Ovary (tissue), 7 donors: ENCODE measurements at regions not wholly inside any gene's neighbourhood (a gene's known extent, or its start where the extent isn't known, plus 50 kb on each side); places are given as distances from the start of the nearest gene placed in this dataset.

Source experiments
- DNase-seq, 5 donors: peaks; one replicate each; pipeline ENCODE4 v3.0.0-alpha.2; 2019 to 2020
- H3K27ac ChIP-seq, 2 donors: fragments of 200-600 bp; one replicate each; pipeline versions ENCODE4 v1.5.1 to v1.8.0; 2019 to 2022
- H3K27me3 ChIP-seq: fragments of 200-600 bp; one replicate; pipeline ENCODE4 v1.8.0; 2022
- H3K36me3 ChIP-seq: fragments of 200-600 bp; sonication (generic); one replicate; pipeline ENCODE4 v1.5.1; 2019
- H3K4me1 ChIP-seq: one replicate; pipeline ENCODE4 v1.8.1; 2013; ENCODE audit warnings: mild to moderate bottlenecking, moderate library complexity; ENCODE audit not compliant: insufficient read depth
- H3K4me3 ChIP-seq: fragments of 200-600 bp; sonication (generic); one replicate; pipeline ENCODE4 v1.5.1; 2017
- H3K9me3 ChIP-seq, 2 donors: fragments of 200-600 bp in 1 of 2; sonication (generic) in 1 of 2; one replicate each; pipeline versions ENCODE4 v1.5.1 to v1.8.1; 2013 to 2019; ENCODE audit warnings: mild to moderate bottlenecking in 1 of 2, moderate library complexity in 1 of 2
- CTCF ChIP-seq, 3 donors: fragments of 450-650 bp in 2 of 3; fragments of 200-600 bp in 1 of 3; IDR thresholded peaks; one replicate each; pipeline versions ENCODE4 v1.5.1 to v1.8.0; 2016 to 2022; ENCODE audit warnings: antibody characterized with exemption in 3 of 3, mild to moderate bottlenecking in 1 of 3
- EP300 ChIP-seq: sonication (generic); formaldehyde crosslinking; IDR thresholded peaks from one replicate; pipeline ENCODE4 v1.6.1; 2017; ENCODE audit warnings: antibody characterized with exemption
- POLR2A ChIP-seq: fragments of 450-650 bp; IDR thresholded peaks from one replicate; pipeline ENCODE4 v1.6.1; 2017; ENCODE audit warnings: antibody characterized with exemption, mild to moderate bottlenecking, moderate library complexity
- WGBS, 3 donors: extraction: QIAGEN DNeasy Blood & Tissue Kit in 1 of 3; methylation state at CpG; one replicate each; pipeline versions ENCODE4 v1.1.5 to v1.1.7; 2013 to 2017; 5-methylcytosine and 5-hydroxymethylcytosine counted together
- intact Hi-C, 4 donors: fragments of 100-400 bp; cut with DNase I; formaldehyde crosslinking; loops; one replicate each; pipeline versions ENCODE4 v1.11.0 to v1.15.1; 2022 to 2023
- donor health status: DM: no; HTN: no; CAD: no; lungs with moderate emphysema.
- donor health status: DM: no; HTN: no; CAD: no.
- donor health status: Bipolar disorder and iron deficiency.
- donor health status: DM: no; HTN: no; CAD: no.
- donor health status: DM: yes; HTN: yes; CAD: no.

- DNase-seq: no peak
- TF ChIP-seq CTCF (IDR thresholded peaks at IDR 0.05): no peak
- TF ChIP-seq EP300: no peak
- no peak for TF ChIP-seq POLR2A
- no peaks in the 10 kb centered on the region for H3K36me3 ChIP-seq
- H3K4me3 ChIP-seq: no peak overlapping the region
- H3K4me1 ChIP-seq: no peaks in the 10 kb centered on the region
- H3K27me3 ChIP-seq: no peaks in the 10 kb centered on the region
- H3K9me3 ChIP-seq: no peaks in the 10 kb centered on the region
- 78 to 90% (median 89%) methylated on average over 4 of the region's 4 CpGs for WGBS, 3 donors
- no peak overlapping the region for H3K27ac ChIP-seq
- intact Hi-C loops: no loop called here
Measured at GRCh38 chr12:13444076-13444475, 247.6 kb downstream of the EMP1 start.

GRCh38 chr12:13443498-13443897, 247.0 kb downstream of the EMP1 start:
- Histone ChIP-seq H3K4me1 (no peaks in the 10 kb centered on the region), H3K4me3 (no peak overlapping the region), H3K27me3 (no peaks in the 10 kb centered on the region), H3K27ac (no peak overlapping the region), H3K36me3 (no peaks in the 10 kb centered on the region), H3K9me3 (no peaks in the 10 kb centered on the region)
- DNase-seq: no peak
- TF ChIP-seq EP300 (no peak), CTCF (IDR thresholded peaks at IDR 0.05) (no peak), POLR2A (no peak)
- intact Hi-C loops: no loop called here

- TF ChIP-seq EP300 (no peak), POLR2A (no peak)
- H3K36me3 ChIP-seq: no peaks in the 10 kb centered on the region
- no peak for DNase-seq
- H3K9me3 ChIP-seq: no peaks in the 10 kb centered on the region
- no peak overlapping the region for H3K4me3 ChIP-seq
- H3K27ac ChIP-seq: no peak overlapping the region
- no peaks in the 10 kb centered on the region for H3K4me1 ChIP-seq
- H3K27me3 ChIP-seq: no peaks in the 10 kb centered on the region
- intact Hi-C loops: no loop called here
- 47 to 67% (median 65%) methylated on average over 2 of the region's 2 CpGs for WGBS, 3 donors
Measured at GRCh38 chr12:13443028-13443427, 246.5 kb downstream of the EMP1 start.

GRCh38 chr12:13442457-13442856, 245.9 kb downstream of the EMP1 start:
- no peaks in the 10 kb centered on the region for H3K27me3 ChIP-seq
- no peaks in the 10 kb centered on the region for H3K36me3 ChIP-seq
- H3K27ac ChIP-seq: no peak overlapping the region
- no peaks in the 10 kb centered on the region for H3K4me1 ChIP-seq
- DNase-seq: no peak
- 76 to 87% (median 81%) methylated on average over 1 of the region's 1 CpG for WGBS, 3 donors
- intact Hi-C loops: no loop called here
- TF ChIP-seq EP300: no peak
- no peak for TF ChIP-seq CTCF (IDR thresholded peaks at IDR 0.05)
- TF ChIP-seq POLR2A: no peak
- H3K4me3 ChIP-seq: no peak overlapping the region
- no peaks in the 10 kb centered on the region for H3K9me3 ChIP-seq

- no peak overlapping the region for H3K27ac ChIP-seq
- H3K27me3 ChIP-seq: no peaks in the 10 kb centered on the region
- no peak for TF ChIP-seq POLR2A
- TF ChIP-seq EP300: no peak
- TF ChIP-seq CTCF (IDR thresholded peaks at IDR 0.05): no peak
- 86 to 87% (median 86%) methylated on average over 6 of the region's 6 CpGs for WGBS, 3 donors
- H3K36me3 ChIP-seq: no peaks in the 10 kb centered on the region
- no peak for DNase-seq
- H3K4me3 ChIP-seq: no peak overlapping the region
- no peaks in the 10 kb centered on the region for H3K4me1 ChIP-seq
- H3K9me3 ChIP-seq: no peaks in the 10 kb centered on the region
- intact Hi-C loops: no loop called here
Measured at GRCh38 chr12:13440844-13441243, 244.3 kb downstream of the EMP1 start.
